Calu3 (cell line): ENCODE measurements at regions not wholly inside any gene's neighbourhood (a gene's known extent, or its start where the extent isn't known, plus 50 kb on each side); places are given as distances from the start of the nearest gene placed in this dataset.

Experiments
- BruUV-seq: library from RNA; stranded (reverse); fragments of 400-500 nt; replicated peaks from 2 replicates; lab custom pipeline; 2021; lab: Mats Ljungman, UMichigan
- CTCF ChIA-PET: fragments of 300-600 bp; sonication (Branson Sonifier 250); formaldehyde crosslinking; loops from one replicate; lab custom pipeline; 2022; ENCODE audit warnings: antibody characterized with exemption; lab: Charles Lee
- DNase-seq: peaks from one replicate; pipeline ENCODE4 v3.0.0; 2022
- H3K27ac Mint-ChIP-seq: one replicate; pipeline ENCODE4 v1.8.0; 2022; ENCODE audit warnings: mixed read lengths; ENCODE audit not compliant: unreplicated experiment
- H3K27me3 Mint-ChIP-seq: one replicate; pipeline ENCODE4 v1.8.0; 2022; ENCODE audit warnings: mixed read lengths; ENCODE audit not compliant: unreplicated experiment
- H3K36me3 Mint-ChIP-seq: one replicate; pipeline ENCODE4 v1.8.0; 2022; ENCODE audit warnings: mild to moderate bottlenecking, moderate library complexity, mixed read lengths; ENCODE audit not compliant: insufficient read depth, unreplicated experiment
- H3K4me1 Mint-ChIP-seq: one replicate; pipeline ENCODE4 v1.8.0; 2022; ENCODE audit warnings: mild to moderate bottlenecking, low read depth, mixed read lengths; ENCODE audit not compliant: unreplicated experiment
- H3K4me3 Mint-ChIP-seq: one replicate; pipeline ENCODE4 v1.8.0; 2022; ENCODE audit warnings: mild to moderate bottlenecking, low read depth, moderate library complexity, mixed read lengths; ENCODE audit not compliant: unreplicated experiment
- H3K9me3 Mint-ChIP-seq: one replicate; pipeline ENCODE4 v1.8.0; 2022; ENCODE audit warnings: low read depth, mixed read lengths; ENCODE audit not compliant: unreplicated experiment
- intact Hi-C: fragments of 100-400 bp; cut with micrococcal nuclease; formaldehyde crosslinking; loops from one replicate; pipeline ENCODE4 v1.10.0; 2022; ENCODE audit not compliant: unreplicated experiment
- TF ChIP-seq, protein P1 (sequence below): fragments of 200-600 bp; IDR thresholded peaks from one replicate; pipeline ENCODE4 v1.8.0; 2022; ENCODE audit warnings: antibody characterized with exemption; ENCODE audit not compliant: unreplicated experiment

DNA sequence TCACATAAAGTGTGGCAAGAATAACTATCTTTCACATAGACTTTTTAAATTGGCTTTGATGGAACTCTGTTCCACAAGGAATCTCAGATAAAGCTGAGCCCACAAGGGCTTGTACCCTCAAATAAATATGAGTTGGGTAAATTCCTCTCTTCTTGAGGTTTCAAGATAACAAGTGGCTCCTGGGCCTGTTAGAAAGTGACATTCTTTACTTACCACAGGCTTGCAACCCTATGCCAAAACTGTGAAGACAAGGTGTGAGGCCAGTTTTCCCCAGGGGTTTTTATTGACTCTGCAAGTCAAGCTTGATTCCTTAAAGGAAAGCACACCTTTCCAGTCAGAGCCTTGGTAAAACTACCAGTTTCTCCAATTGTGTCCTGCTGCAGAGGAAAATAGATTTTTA is 664.8 kb upstream of the GJE1 start:
- no peaks in the 10 kb centered on the region for H3K36me3 Mint-ChIP-seq
- TF ChIP-seq, protein P1, sequence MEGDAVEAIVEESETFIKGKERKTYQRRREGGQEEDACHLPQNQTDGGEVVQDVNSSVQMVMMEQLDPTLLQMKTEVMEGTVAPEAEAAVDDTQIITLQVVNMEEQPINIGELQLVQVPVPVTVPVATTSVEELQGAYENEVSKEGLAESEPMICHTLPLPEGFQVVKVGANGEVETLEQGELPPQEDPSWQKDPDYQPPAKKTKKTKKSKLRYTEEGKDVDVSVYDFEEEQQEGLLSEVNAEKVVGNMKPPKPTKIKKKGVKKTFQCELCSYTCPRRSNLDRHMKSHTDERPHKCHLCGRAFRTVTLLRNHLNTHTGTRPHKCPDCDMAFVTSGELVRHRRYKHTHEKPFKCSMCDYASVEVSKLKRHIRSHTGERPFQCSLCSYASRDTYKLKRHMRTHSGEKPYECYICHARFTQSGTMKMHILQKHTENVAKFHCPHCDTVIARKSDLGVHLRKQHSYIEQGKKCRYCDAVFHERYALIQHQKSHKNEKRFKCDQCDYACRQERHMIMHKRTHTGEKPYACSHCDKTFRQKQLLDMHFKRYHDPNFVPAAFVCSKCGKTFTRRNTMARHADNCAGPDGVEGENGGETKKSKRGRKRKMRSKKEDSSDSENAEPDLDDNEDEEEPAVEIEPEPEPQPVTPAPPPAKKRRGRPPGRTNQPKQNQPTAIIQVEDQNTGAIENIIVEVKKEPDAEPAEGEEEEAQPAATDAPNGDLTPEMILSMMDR: no peak
- no peak overlapping the region for H3K27ac Mint-ChIP-seq
- CTCF ChIA-PET: no interaction called here
- no peak overlapping the region for H3K4me3 Mint-ChIP-seq
- intact Hi-C loops: loop anchor here (5.0 kb wide), 1 partner anchor 84 kb away; no protein-coding TSS in a partner anchor
- BruUV-seq: no TSS peak
- no peaks in the 10 kb centered on the region for H3K9me3 Mint-ChIP-seq
- no peaks in the 10 kb centered on the region for H3K4me1 Mint-ChIP-seq
- no peak for DNase-seq
- no peaks in the 10 kb centered on the region for H3K27me3 Mint-ChIP-seq

DNA sequence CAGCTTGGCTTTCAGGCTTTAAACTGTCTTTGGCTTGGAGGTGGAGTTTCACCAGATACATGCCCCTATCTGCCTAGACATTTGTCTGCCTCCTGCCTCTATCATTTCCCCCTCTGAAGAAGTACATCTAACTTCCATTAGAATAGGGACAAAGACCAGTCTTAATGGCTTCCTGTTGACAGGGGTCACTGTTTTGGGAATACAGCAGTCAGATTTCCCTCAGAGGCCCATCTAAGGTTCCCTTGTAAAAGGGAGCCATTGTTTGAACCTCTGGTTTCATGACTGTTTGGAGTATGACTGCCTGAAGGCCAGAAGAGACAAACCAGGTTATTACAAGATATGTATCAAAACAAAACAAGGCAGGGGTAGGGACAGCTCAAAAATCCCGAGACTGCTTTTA is 665.7 kb upstream of the GJE1 start:
- TF ChIP-seq, protein P1: no peak
- CTCF ChIA-PET: no interaction called here
- Mint-ChIP-seq H3K4me1 (no peaks in the 10 kb centered on the region), H3K27ac (no peak overlapping the region), H3K36me3 (no peaks in the 10 kb centered on the region), H3K9me3 (no peaks in the 10 kb centered on the region), H3K4me3 (no peak overlapping the region), H3K27me3 (no peaks in the 10 kb centered on the region)
- BruUV-seq: no TSS peak
- DNase-seq: no peak
- intact Hi-C loops: loop anchor here (5.0 kb wide), 1 partner anchor 85 kb away; no protein-coding TSS in a partner anchor

DNA sequence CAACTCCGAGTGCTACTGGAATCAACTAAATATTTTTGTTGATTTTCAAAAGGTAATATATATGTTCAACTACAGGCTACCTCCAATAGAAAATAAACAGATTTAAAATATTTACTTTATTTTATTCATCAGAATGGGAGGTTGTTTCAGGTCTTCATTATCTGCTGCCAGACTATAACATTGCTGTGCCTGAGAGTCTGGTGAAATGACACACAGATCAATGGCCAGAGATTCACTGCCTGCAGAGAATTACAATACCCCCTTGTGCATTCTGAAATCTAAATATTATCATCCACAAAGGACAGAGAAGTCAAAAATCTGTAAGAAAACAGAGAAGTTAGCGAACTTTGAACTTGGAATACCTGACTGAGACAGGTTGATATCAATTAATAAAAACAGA is 667.8 kb upstream of the GJE1 start:
- TF ChIP-seq, protein P1: no peak
- Mint-ChIP-seq H3K9me3 (no peaks in the 10 kb centered on the region), H3K27me3 (no peaks in the 10 kb centered on the region), H3K36me3 (no peaks in the 10 kb centered on the region), H3K4me3 (no peak overlapping the region), H3K4me1 (no peaks in the 10 kb centered on the region), H3K27ac (no peak overlapping the region)
- intact Hi-C loops: loop anchor here (5.0 kb wide), 1 partner anchor 87 kb away; no protein-coding TSS in a partner anchor
- CTCF ChIA-PET: interaction anchor here (0.6 kb wide), 1 partner anchor 1921 kb away, joined by 3 read pairs; no protein-coding TSS in a partner anchor
- no TSS peak for BruUV-seq
- no peak for DNase-seq

DNA sequence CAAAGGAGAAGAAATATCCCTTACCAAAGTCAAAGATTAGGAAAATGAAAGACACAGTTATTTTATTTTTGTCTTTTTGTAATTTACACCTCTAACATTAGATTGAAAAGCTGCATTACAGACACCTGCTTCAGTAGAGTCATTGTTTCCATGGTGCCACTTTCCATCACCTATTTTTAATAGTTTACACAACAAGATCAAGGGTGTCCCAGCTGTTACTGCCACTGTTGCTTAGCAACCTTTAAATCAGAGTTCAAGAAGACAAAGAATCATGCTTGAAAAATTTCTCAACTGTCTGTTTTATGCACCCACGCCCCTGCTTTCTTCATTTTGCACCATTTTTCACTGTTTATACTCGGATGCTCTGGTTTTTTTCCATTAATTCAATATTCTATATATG is 668.2 kb upstream of the GJE1 start:
- CTCF ChIA-PET: interaction anchor here (0.6 kb wide), 1 partner anchor 1920 kb away, joined by 3 read pairs; no protein-coding TSS in a partner anchor
- no peaks in the 10 kb centered on the region for H3K9me3 Mint-ChIP-seq
- no peaks in the 10 kb centered on the region for H3K4me1 Mint-ChIP-seq
- no peak for DNase-seq
- H3K36me3 Mint-ChIP-seq: no peaks in the 10 kb centered on the region
- H3K27ac Mint-ChIP-seq: no peak overlapping the region
- BruUV-seq: no TSS peak
- intact Hi-C loops: no loop called here
- H3K27me3 Mint-ChIP-seq: no peaks in the 10 kb centered on the region
- TF ChIP-seq, protein P1: no peak
- H3K4me3 Mint-ChIP-seq: no peak overlapping the region
